Stimulated activated naive CD8-positive, alpha-beta T cell treated with anti-CD3 and anti-CD28 coated beads, Interleukin-15, Interleukin-2, amounts not matched to agents 100 U/mL and 50 U/mL, for 24 hours (primary cell): ENCODE measurements at regions not wholly inside any gene's neighbourhood (a gene's known extent, or its start where the extent isn't known, plus 50 kb on each side); places are given as distances from the start of the nearest gene placed in this dataset.

Experiments
- ATAC-seq: fragments of 150-1000 bp; cut with Tn5 transposase; one replicate; pipeline ENCODE4 v1.10.0; 2021
- DNase-seq: peaks from one replicate; pipeline ENCODE4 v3.0.0; 2021

DNA sequence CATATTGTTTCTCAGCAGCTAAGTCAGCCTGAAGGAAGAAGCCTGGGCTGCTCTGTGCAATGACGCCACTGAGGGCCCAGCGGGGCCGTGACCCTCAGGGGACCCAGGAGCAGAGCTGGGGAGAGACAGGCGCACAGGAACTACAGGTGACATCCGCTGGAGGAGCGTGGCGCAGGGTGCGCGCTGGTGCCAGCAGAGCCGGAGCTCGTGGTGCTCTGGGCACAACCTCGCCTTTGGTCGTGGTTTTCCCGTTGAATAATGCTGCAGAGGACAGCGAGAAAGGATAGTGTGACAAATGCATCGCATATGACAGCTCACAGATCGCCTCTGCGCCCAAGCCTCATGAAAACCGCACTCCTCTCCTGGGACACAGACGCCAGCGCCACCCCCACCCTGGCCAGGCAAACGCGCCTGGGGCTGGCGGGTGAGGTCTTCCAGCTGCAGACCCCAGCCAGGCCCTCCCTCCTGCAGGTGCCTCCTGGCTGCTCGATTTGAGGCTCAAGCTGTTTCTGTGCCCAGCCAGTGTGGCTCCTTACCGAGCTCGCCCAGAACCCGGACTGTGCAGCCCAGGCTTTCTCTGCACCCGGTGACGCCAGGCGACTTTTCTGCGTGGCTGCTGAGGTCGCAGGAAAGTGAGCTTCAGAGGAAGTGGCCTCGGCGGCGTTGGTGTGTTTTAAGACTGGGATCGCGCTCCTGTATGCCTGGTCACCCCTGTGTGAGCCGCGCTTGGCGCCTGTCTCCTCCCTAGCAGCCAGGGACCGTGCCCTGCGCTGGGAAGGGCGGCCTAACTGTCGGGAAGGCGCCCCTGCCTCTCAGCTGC lies 583.1 kb upstream of the HS6ST1 start:
- no peak for ATAC-seq

DNA sequence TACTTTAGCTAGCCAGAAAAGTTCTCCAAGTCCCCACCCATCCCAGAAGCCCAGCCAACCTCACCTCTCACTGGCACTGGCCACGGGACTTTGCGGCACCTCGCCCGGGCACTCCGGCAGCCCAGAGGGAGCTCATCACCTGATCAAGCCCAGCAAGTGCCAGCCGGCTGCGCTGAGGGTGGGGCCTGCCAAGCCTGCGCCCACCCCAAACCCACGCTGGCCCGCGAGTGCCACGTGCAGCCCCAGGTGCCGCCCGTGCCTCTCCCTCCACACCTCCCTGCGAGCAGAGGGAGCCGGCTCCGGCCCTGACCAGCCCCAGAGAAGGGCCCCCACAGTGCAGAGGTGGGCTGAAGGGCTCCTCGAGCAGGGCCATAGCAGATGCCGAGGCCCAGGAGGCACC lies 585.0 kb upstream of the HS6ST1 start:
- ATAC-seq (no peak), DNase-seq (no peak)

More for the DNA sequence above, 583.1 kb upstream of the HS6ST1 start:
- DNase-seq = no peak

DNA sequence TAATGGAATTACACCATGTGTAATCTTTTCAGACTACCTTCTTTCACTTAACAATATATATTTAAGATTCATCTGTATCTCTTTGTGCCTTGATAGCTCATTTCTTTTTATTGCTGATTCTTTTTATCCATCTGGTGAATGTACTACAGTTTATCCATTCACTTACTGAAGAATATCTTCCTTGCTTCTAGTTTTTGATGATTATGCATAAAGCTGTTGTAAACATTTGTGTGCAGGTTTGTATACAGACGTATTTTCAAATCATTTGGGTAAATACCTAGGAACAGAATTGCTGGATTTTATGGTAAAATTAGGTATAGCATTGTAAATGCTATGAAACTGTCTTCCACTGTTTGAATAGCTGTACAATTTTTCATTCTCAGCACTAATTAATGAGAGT lies 592.6 kb upstream of the HS6ST1 start:
- ATAC-seq = no peak
- DNase-seq = no peak

DNA sequence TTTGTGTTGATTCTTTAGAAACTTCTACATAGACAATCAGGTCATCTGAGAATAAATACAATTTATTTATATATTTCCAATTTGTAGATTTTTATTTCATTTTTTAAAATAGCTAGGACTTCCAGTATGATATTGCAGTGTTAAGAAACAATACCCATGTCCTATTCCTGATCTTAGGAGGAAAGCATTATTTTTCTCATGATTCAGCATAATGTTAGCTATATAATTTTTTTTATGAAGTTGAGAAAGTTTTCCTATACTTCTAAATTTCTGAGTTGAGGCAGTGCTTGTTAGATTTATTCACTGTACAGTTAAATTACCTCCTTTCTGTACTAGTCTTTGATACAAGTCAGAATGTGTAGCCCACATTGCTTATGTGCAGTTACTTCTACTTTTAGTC lies 595.7 kb upstream of the HS6ST1 start:
- DNase-seq (no peak), ATAC-seq (no peak)

DNA sequence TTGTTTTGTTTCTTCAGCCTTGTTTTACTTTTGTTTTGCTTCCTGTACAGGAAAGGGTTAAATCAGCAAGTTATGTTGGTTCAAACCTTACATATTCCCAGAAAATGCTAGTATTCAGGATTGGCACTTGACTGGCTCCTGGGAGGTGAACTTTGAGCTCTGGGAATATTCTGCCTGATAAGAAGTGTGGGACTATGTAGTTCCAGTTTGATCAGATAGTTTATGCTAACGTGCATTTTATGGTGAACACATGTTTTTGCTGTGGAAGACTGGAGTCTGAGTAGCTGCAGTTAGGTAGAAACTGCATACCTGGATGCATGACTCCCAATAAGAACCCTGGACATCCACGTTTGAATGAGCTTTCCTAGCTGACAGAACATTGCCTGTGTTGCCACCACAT lies 603.1 kb upstream of the HS6ST1 start:
- ATAC-seq (no peak), DNase-seq (no peak)

DNA sequence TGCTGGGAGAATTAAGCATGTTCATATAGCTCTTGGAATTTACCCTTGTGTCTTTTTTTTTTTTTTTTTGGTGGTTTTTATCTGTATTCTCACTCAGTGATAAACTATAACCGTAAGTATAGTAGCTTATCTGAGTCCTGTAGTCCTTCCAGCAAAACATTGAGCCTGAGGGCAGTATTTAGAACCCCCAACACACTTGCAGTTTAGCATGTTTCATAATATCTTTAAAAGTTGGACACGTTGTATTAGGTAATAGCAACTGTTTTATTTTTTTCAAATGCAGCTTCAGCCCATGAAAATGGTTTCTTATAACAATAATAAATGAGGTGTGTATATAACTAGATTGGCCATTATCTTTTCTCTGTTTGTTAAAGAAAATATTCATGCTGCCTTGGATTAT lies 603.5 kb upstream of the HS6ST1 start:
- no peak for ATAC-seq

DNA sequence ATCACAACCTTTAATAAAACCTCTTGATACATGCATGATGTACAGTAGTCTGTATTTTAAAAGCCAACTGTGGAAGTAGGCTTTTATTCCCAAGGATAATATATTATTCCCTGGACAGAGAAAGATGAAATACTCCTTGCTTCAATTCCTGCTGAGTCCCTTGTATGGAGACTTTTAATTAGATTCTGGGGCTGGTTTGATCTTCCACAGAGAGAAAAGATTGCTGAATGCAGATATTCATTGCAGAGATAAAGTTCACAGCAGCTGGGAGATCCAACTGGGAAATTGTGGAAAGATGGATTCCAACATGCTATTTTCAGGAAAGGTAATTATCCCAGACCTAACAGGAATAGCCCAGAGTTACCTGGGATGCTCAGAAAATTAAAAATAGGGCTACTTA lies 607.0 kb upstream of the HS6ST1 start:
- DNase-seq (no peak), ATAC-seq (no peak)

More for the DNA sequence above, 603.5 kb upstream of the HS6ST1 start:
- DNase-seq = no peak

DNA sequence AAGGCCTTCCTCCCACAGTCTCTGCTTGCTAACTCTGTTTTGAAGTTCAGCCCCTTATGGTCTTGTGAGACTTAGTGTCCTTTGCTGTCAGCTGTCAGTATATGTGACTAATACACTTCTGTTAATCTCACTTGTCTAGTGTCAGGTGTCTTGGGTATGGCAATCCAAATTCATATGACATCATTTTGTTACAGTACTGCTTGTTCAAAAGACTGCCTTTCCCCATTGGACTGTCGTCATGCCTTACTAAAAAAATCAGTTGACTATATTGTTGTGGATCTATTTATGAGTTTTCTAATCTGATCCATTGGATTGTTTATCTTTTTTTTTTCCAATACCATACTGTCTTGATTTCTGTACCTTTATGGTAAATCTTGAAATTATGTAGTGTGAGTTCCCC lies 611.4 kb upstream of the HS6ST1 start:
- no peak for ATAC-seq
- DNase-seq = no peak

DNA sequence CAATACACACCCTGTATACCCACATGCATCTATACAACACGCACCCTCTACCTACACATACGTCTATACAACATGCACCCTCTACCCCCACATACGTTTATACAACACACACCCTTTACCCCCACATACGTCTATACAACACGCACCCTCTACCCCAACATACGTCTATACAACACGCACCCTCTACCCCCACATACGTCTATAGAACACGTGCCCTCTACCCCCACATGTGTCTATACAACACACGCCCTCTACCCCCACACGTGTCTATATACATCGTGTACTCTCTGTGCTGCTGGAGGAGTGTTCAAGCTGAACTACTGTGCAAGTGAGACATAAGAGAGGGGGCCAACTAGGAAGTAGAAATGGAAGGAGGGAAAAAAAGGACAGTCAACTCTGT lies 621.7 kb upstream of the HS6ST1 start:
- ATAC-seq (no peak), DNase-seq (no peak)

DNA sequence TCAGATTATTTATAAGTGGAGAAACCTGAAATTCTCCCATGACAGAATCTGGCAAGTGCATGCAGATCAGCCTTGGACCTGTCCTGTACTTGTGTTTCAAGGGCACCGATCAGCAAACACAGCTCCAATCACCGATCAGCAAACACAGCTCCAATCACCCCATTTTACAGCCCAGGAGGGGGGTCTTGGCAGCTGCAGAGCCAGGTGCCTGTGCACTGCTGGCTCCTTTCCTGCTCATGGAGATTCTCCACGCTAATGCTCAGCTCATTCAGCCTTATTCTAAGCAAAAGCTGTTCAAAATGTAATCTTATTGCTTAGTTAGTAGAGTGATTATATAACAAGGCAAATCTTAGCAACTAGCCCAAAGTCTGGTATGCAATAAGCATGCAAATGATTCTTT lies 623.1 kb upstream of the HS6ST1 start:
- no peak for DNase-seq
- no peak for ATAC-seq

DNA sequence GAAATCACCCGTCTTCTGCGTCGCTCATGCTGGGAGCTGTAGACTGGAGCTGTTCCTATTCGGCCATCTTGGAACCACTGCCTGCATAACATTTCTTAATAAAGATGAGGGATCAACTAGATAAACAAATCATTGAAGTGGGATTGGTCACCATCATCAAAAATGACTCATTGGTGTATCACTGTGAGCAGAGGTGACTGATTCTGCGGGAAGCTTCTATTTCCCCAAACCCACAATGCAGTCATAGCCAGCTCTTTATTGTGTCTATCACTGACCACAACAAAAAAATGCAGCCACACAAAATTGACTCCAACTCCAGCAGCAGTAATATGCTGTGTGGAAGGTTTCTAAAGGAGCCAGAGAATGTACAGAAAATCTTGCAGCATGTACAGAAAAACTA lies 630.7 kb upstream of the HS6ST1 start:
- no peak for ATAC-seq
- DNase-seq = no peak

DNA sequence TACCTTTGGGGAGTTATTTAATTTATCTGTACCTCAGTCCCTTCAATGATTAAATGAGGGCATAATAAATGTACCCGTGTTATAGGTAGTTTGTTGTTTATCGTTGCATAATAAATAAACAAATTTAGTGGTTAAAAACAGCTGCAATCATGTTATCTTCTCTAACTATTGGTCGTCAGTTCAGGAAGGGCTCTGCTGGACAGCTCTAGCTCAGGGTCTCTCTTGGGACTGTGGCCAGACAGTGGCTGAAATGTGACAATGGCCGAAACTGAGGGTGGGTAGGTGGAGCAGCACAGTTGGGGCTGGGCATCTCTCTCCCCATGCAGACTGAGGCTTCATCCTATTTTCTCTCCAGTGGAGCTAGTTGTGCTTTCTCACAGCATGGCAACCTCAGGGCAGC lies 632.1 kb upstream of the HS6ST1 start:
- DNase-seq = no peak
- no peak for ATAC-seq

DNA sequence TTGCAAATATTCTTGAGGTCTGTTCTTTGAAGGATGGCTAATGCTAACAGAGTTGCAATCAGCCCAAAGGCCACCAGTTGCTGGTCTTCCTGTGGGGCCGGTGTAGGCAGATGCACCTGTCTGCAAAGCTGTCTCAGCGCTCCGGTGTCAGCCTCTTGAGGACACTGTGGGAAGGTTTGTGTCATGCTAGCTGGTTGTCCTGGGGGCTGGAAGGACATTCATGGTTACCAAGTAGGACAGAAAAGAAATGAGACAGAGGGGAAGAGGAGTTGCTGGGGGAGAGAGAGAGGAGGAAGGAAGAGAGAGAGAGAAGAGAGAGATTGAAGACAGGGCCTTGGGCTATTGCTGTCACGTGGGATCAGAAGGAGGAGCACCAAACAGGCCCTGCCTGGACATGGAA lies 639.6 kb upstream of the HS6ST1 start:
- ATAC-seq (no peak), DNase-seq (no peak)

DNA sequence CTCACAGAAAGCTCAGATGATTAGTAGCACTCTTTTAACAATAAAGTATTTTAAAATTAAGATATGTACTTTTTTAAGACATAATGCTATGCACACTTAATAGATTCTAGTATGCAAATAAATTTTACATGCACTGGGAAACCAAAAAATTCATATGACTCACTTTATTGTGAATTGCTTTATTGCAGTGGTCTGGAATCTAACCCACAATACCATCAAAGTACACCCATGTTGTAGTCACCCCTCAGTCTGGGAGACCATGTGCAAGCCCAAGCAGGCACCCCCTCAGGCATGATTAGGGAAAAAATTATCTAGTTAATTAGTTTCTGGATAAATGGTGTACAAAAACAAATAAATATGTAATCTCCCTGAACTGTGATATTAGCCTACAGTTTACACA lies 649.0 kb upstream of the HS6ST1 start:
- DNase-seq (no peak), ATAC-seq (no peak)

DNA sequence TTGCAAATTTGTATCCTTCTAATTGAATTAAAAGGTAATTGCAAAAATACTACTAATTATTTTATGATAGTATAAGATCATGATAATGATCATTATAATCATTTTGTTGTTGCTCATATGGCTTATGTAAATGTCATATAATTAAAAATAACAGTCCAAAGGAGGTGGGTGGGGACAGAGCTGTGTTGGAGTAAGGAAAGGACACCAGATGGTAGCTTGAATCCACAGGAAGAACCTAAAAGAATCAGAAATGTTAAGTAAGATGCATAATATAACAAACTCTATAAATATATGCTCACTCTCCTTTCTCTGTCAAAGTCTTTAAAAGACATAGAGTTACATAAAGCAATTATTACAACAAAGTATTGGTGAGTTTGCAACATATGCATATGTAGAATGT lies 650.7 kb upstream of the HS6ST1 start:
- DNase-seq (no peak), ATAC-seq (no peak)

DNA sequence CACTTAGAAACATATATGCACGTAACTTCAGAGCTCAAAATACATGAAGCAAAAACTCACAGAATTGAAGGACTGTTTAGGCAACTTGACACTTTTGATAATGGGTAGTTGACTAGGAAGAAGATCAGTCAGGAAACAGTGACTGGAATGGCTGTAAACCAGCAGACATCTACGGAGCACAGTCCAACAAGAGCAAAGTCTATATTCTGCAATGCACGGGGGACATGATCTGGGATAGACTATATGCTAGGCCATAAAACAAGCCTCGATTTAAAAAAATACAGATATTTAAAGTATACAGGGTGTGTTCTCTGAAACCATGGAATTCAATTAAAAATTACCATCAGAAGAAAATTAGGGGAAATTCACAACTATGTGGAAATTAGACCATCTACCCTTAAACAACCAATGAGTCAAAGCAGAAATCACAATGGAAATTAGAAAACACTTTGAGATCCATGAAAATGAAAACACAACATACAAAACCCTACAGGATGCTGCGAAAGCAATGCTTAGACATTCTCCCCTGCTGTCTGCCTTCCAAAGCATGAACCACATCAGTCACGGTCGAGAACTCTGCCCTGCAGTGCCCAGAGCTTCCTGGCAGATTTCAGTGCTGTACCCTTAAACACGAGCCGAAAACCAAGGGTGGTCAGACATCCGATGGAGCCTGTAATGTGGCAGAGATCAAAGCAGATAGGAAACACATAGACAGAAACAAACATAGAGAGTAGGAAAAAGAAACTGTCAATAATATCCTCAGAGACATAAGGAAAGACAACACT lies 651.9 kb upstream of the HS6ST1 start:
- no peak for ATAC-seq

DNA sequence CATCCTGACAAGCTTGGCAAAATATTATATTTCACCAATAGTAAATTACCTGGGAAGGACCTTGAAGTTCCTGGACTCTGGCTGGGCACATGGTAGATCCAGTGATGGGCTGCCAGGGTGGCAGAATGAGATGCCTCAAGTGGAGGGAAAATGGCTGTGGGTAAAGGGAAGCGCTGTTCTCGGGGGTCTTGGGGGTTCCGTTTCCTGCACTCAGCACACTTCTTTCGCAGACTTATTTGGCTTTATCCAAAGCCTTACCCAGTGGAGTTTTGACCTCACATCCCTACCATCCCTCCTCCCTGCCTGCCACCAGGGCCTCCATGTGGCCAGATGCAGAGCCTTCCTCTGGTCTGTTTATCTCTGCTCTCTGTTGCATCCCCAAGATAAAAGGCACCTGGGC lies 654.9 kb upstream of the HS6ST1 start:
- DNase-seq (no peak), ATAC-seq (no peak)

More for the DNA sequence above, 651.9 kb upstream of the HS6ST1 start:
- no peak for DNase-seq

DNA sequence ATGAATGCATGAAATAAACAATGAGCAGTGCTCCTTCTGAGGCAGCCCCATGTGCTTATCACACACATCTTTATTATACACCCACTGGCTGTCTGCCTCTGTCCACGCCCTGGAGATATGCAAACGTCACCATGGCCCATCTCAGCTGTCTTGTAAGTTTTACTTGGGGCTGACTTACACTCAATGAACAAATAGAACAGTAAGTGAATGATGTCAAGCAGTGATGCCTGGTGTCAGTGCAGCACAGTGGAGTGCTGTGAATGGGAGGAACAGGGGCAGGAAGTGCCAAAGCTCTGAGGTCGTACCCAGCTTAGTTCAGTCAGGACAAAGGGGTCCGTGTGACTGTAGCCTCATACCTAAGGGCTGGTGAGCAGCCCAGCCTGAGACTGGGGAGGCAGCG lies 659.5 kb upstream of the HS6ST1 start:
- no peak for DNase-seq
- ATAC-seq = no peak

DNA sequence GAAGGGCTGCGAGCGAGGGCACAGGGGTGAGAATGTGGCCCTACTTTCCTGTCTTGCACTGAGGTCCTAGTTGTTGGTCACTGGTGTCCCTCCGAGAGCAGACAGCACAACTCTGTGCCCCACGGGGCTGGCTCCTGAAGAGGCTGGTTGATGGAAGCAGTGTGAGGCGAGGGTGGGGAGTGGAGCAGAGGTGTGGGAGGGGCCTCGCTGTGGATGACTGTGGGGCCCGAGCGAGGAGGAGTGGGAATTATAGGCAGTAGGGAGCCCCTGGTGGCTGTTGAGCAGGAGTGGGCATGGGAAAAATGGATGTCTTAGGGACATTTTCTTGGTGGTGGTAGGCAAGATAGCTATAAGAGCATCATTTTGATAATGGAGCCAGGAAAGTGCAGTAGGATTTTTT lies 660.5 kb upstream of the HS6ST1 start:
- DNase-seq (no peak), ATAC-seq (no peak)

DNA sequence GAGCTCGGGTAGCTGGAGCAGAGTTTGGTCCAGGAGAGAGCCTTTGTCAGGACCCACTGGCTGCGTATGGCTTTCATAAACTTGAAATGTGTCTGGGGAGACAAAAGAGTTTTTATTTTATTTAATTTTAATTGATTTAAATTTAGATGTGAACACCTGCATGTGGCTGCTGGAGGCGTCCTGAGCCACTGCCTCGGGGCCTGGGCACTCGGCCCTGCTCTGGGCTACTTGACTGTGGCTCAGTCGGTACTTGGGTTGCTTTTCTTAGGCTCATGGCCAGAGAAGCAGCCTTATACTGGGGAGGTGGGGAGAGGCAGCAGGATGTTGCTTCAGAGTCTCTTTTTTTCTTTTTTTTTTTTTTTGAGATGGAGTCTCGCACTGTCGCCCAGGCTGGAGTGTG lies 661.8 kb upstream of the HS6ST1 start:
- ATAC-seq = no peak
- DNase-seq = no peak

DNA sequence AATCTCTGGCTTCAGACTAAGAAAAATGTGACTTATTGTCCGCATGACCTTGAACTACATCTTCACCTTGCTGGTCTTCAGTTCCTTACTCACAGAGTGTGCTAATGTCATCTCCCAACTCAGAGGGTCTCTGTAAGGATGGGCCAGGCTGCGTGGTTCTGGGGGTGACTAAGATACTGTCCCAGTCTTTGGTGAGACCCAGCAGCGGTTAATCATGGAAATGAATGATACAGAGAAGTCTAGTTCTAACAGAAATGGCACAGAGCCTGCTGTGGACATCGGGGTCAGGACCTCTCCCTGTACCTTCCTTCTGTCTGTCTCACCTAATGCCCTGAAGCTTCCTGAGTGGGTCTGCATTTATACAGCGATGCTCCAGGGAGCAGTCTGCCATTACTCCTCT lies 662.7 kb upstream of the HS6ST1 start:
- ATAC-seq (no peak), DNase-seq (no peak)

DNA sequence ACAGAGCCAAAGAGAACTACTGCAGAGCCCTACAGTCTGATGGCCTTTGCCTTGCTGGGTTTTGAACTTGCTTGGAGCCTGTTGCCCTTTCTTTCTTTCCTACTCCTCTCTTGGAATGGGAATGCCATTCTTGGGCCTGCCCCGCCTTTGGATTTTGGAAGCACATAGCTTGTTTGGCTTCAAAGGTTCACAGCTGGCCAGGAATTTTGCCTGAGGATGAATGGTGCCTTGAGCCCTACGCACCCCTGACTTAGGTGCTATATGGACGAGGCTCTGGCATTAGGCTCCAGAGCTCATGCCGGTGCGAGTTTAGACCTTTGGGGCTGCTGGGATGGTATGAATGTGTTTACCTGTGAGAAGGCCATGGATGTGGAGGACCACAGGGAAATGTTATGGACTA lies 663.3 kb upstream of the HS6ST1 start:
- DNase-seq = no peak
- ATAC-seq = no peak

DNA sequence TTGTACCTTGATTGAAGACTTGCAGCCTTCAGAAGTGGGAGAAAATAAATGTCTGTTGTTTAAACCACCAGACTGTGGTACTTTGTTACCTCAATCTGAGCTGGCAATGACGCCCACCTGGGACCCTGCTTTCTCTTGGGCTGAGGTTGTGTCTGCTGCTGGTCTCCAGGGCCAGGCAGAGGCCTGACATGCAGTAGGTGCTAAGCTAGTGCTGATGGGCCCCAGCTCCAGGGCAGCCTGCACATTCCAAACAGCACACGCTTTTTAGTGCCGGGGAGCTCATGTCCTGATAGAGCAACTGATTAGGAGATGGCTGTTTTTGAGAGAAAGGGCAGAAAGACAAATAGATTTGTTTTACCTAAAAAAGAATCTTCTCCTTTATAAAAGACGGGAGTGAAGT lies 664.0 kb upstream of the HS6ST1 start:
- no peak for ATAC-seq
- DNase-seq = no peak

DNA sequence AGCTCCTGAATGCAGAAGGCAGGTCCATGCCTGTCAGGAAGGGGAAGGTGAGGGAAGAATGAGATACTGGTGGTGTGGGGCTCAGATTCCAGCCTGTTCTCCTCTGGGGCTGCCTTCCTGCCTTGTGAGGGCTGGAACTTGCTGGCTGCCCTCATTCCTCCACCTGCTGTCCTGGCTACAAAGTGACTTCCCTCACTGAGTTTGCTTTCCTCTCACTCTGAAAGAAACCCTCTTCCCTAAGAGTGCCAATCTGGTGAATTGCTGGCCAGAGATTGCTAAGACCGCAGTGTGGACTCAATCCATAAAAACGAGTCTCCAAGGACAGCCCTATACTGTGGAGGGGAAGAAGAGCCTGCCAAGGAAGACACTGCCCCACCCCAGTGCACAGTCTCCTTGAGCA lies 664.4 kb upstream of the HS6ST1 start:
- DNase-seq (no peak), ATAC-seq (no peak)
